PC-3 (cell line): ENCODE measurements at regions not wholly inside any gene's neighbourhood (a gene's known extent, or its start where the extent isn't known, plus 50 kb on each side); places are given as distances from the start of the nearest gene placed in this dataset.

ENCODE experiments used
- ATAC-seq: fragments of 200-7000 bp; cut with Tn5 transposase; 2 replicates; pipeline ENCODE4 v1.9.1; 2020; ENCODE audit warnings: mild to moderate bottlenecking, moderate library complexity
- BruUV-seq: library from RNA; stranded (reverse); fragments of 400-500 nt; replicated peaks from 2 replicates; lab custom pipeline; 2021; lab: Mats Ljungman, UMichigan
- CTCF ChIA-PET: fragments of 300-600 bp; sonication (Branson Sonifier 250); formaldehyde crosslinking; loops from one replicate; lab custom pipeline; 2022; ENCODE audit warnings: antibody characterized with exemption; lab: Charles Lee
- POLR2A ChIA-PET: fragments of 300-600 bp; sonication (Branson Sonifier 250); formaldehyde crosslinking; loops from one replicate; lab custom pipeline; 2022; ENCODE audit warnings: antibody characterized with exemption; ENCODE audit not compliant: unreplicated experiment; lab: Charles Lee
- DNase-seq: peaks from one replicate; pipeline ENCODE4 v3.0.0-alpha.2; 2015
- H2AFZ ChIP-seq: fragments of 300-600 bp; sonication (generic); 2 replicates; pipeline ENCODE4 v1.6.0; 2016; ENCODE audit warnings: antibody characterized with exemption, low read length
- H3F3A ChIP-seq: fragments of 300-600 bp; sonication (generic); one replicate; pipeline ENCODE4 v1.6.0; 2017; ENCODE audit warnings: antibody characterized with exemption, low read length, control low read depth, mild to moderate bottlenecking; ENCODE audit not compliant: unreplicated experiment
- H3K27ac ChIP-seq: fragments of 300-600 bp; sonication (generic); 2 replicates; pipeline ENCODE4 v1.5.1; 2016; ENCODE audit warnings: mild to moderate bottlenecking, low read length
- H3K27me3 ChIP-seq: fragments of 300-600 bp; sonication (generic); 2 replicates; pipeline ENCODE4 v1.6.1; 2016; ENCODE audit warnings: low read length, mixed read lengths
- H3K36me3 ChIP-seq: fragments of 300-600 bp; sonication (generic); 2 replicates; pipeline ENCODE4 v1.6.1; 2016; ENCODE audit warnings: low read depth, mixed run types, low read length, mixed read lengths
- H3K4me1 ChIP-seq: fragments of 300-600 bp; sonication (generic); 2 replicates; pipeline ENCODE4 v1.5.1; 2016; ENCODE audit warnings: low read length; ENCODE audit not compliant: insufficient read depth
- H3K4me2 ChIP-seq: fragments of 300-600 bp; sonication (generic); 2 replicates; pipeline ENCODE4 v1.6.0; 2016; ENCODE audit warnings: low read length
- H3K4me3 ChIP-seq: fragments of 300-600 bp; sonication (generic); 2 replicates; pipeline ENCODE4 v1.5.1; 2016; ENCODE audit warnings: mild to moderate bottlenecking, low read length, mixed read lengths
- H3K79me2 ChIP-seq: fragments of 300-600 bp; sonication (generic); 2 replicates; pipeline ENCODE4 v1.6.1; 2017; ENCODE audit warnings: low read length, mixed read lengths
- H3K9ac ChIP-seq: fragments of 300-600 bp; sonication (generic); 2 replicates; pipeline ENCODE4 v1.6.0; 2016; ENCODE audit warnings: mild to moderate bottlenecking, low read length
- H3K9me2 ChIP-seq: fragments of 300-600 bp; sonication (generic); replicated peaks from 2 replicates; pipeline ENCODE4 v1.6.1; 2016; ENCODE audit warnings: mixed run types, low read length, mixed read lengths
- H3K9me3 ChIP-seq: fragments of 300-600 bp; sonication (generic); 2 replicates; pipeline ENCODE4 v1.6.1; 2016; ENCODE audit warnings: low read length, mixed read lengths
- H4K20me1 ChIP-seq: fragments of 300-600 bp; sonication (generic); 2 replicates; pipeline ENCODE4 v1.6.1; 2016; ENCODE audit warnings: low read length, mixed read lengths
- CTCF ChIP-seq: fragments of 300-600 bp; sonication (generic); conservative IDR thresholded peaks from 2 replicates; pipeline ENCODE4 v1.5.1; 2017; ENCODE audit warnings: antibody characterized with exemption, low read depth, mild to moderate bottlenecking, low read length
- EZH2 ChIP-seq: fragments of 300-600 bp; sonication (generic); IDR thresholded peaks from one replicate; pipeline ENCODE4 v1.6.1; 2017; ENCODE audit warnings: antibody characterized with exemption, mild to moderate bottlenecking, low read length; ENCODE audit not compliant: unreplicated experiment
- EZH2phosphoT487 ChIP-seq: fragments of 300-600 bp; sonication (generic); IDR thresholded peaks from 2 replicates; pipeline ENCODE4 v1.6.1; 2018; ENCODE audit warnings: mild to moderate bottlenecking, antibody characterized with exemption, low read length, borderline replicate concordance
- intact Hi-C: fragments of 100-400 bp; cut with micrococcal nuclease; formaldehyde crosslinking; loops from 2 replicates; pipeline ENCODE4 v1.9.0; 2023

GRCh38 chr15:39171944-39172368 is 408.9 kb upstream of the THBS1 start:
- H3K27ac ChIP-seq = peak overlapping the region; percentile 77
- H4K20me1 ChIP-seq = no peaks in the 10 kb centered on the region
- no TSS peak for BruUV-seq
- intact Hi-C loops = loop anchor here (1.0 to 5.0 kb wide), 7 partner anchors 46 to 585 kb away; no protein-coding TSS in a partner anchor
- H3K9me3 ChIP-seq = no peaks in the 10 kb centered on the region
- H3K27me3 ChIP-seq = no peaks in the 10 kb centered on the region
- peak; percentile 99 for ATAC-seq
- DNase-seq = peak; percentile 98
- peaks cover 25% of the 10 kb centered on the region for H3K4me1 ChIP-seq
- H3F3A ChIP-seq = no peaks in the 10 kb centered on the region
- no peak overlapping the region for H3K4me3 ChIP-seq
- POLR2A ChIA-PET = no interaction called here
- TF ChIP-seq CTCF (peak; percentile 81), EZH2phosphoT487 (no peak)
- peak overlapping the region; percentile 24 for H3K4me2 ChIP-seq
- H3K9ac ChIP-seq = peak overlapping the region; percentile 45
- H3K36me3 ChIP-seq = no peaks in the 10 kb centered on the region
- H2AFZ ChIP-seq = 0 out of 2 replicates have a peak overlapping the region, but pooled peaks have one; percentile 4
- CTCF ChIA-PET = interaction anchor here (0.7 to 1.6 kb wide), 7 partner anchors 18 to 409 kb away, joined by 3 to 13 read pairs (median 3); partner anchors contain the start of gene THBS1
- H3K79me2 ChIP-seq = no peaks in the 10 kb centered on the region
- no peaks in the 10 kb centered on the region for H3K9me2 ChIP-seq

GRCh38 chr15:39172380-39173281 is 408.2 kb upstream of the THBS1 start:
- H3K27ac ChIP-seq = peak overlapping the region; percentile 77
- no TSS peak for BruUV-seq
- H3K36me3 ChIP-seq = no peaks in the 10 kb centered on the region
- TF ChIP-seq EZH2phosphoT487 = no peak
- no peak for TF ChIP-seq CTCF
- TF ChIP-seq EZH2 = no peak
- H3K4me3 ChIP-seq = no peak overlapping the region
- peaks cover 31% of the 10 kb centered on the region for H3K4me1 ChIP-seq
- H3K9me3 ChIP-seq = no peaks in the 10 kb centered on the region
- DNase-seq (no peak), ATAC-seq (peak; percentile 33)
- ChIA-PET CTCF (interaction anchor here (0.5 to 1.6 kb wide), 8 partner anchors 19 to 686 kb away, joined by 3 to 13 read pairs (median 3); partner anchors contain the start of gene THBS1), POLR2A (no interaction called here)
- H3K4me2 ChIP-seq = peak overlapping the region; percentile 11; the same call in 1 of the 2 replicates
- peak overlapping the region; percentile 45 for H3K9ac ChIP-seq
- intact Hi-C loops = loop anchor here (1.0 to 5.0 kb wide), 7 partner anchors 46 to 585 kb away; no protein-coding TSS in a partner anchor
- 0 out of 2 replicates have a peak overlapping the region, but pooled peaks have one; percentile 4 for H2AFZ ChIP-seq
- no peaks in the 10 kb centered on the region for H3K9me2 ChIP-seq
- no peaks in the 10 kb centered on the region for H3K79me2 ChIP-seq
- no peaks in the 10 kb centered on the region for H4K20me1 ChIP-seq
- no peaks in the 10 kb centered on the region for H3F3A ChIP-seq
- H3K27me3 ChIP-seq = no peaks in the 10 kb centered on the region
